Mesenchymal stem cell (in vitro differentiated cells and primary cell): ENCODE measurements at regions not wholly inside any gene's neighbourhood (a gene's known extent, or its start where the extent isn't known, plus 50 kb on each side); places are given as distances from the start of the nearest gene placed in this dataset.

Experiments
- DNase-seq: peaks from one replicate; pipeline ENCODE4 v3.0.0-alpha.2; 2013
- H2AFZ ChIP-seq: one replicate; pipeline ENCODE4 v1.6.1; 2013; ENCODE audit warnings: low read depth, mild to moderate bottlenecking, control low read depth, inconsistent platforms, low read length, moderate library complexity
- H2AK5ac ChIP-seq: 2 replicates; pipeline ENCODE4 v1.6.1; 2013; ENCODE audit warnings: low read length, moderate library complexity, mild to moderate bottlenecking, inconsistent platforms; ENCODE audit not compliant: severe bottlenecking
- H2BK120ac ChIP-seq: one replicate; pipeline ENCODE4 v1.6.1; 2013; ENCODE audit warnings: low read depth, mild to moderate bottlenecking, inconsistent platforms, low read length, moderate library complexity
- H2BK12ac ChIP-seq, 2 experiments: one replicate each; pipeline ENCODE4 v1.6.1; 2013; ENCODE audit warnings: inconsistent platforms in 2 of 2, low read length in 2 of 2, mild to moderate bottlenecking in 2 of 2, moderate library complexity in 2 of 2, control low read depth in 1 of 2
- H2BK15ac ChIP-seq: one replicate; pipeline ENCODE4 v1.6.1; 2013; ENCODE audit warnings: mild to moderate bottlenecking, low read depth, inconsistent platforms; ENCODE audit not compliant: poor library complexity, severe bottlenecking
- H2BK5ac ChIP-seq: 2 replicates; pipeline ENCODE4 v1.6.1; 2013; ENCODE audit warnings: low read depth, mild to moderate bottlenecking, low read length, control low read depth, inconsistent platforms; ENCODE audit not compliant: poor library complexity, severe bottlenecking
- H3K14ac ChIP-seq, 2 experiments: one replicate each; pipeline ENCODE4 v1.6.1; 2013; ENCODE audit warnings: inconsistent platforms in 2 of 2, low read length in 2 of 2, control low read depth in 1 of 2, mild to moderate bottlenecking in 1 of 2, moderate library complexity in 1 of 2
- H3K18ac ChIP-seq, 2 experiments: one replicate each; pipeline ENCODE4 v1.6.1; 2013; ENCODE audit warnings: inconsistent platforms in 2 of 2, low read length in 2 of 2, control low read depth in 1 of 2, low read depth in 1 of 2, mild to moderate bottlenecking in 1 of 2
- H3K23ac ChIP-seq, 2 experiments: one replicate each; pipeline ENCODE4 v1.6.1; 2013; ENCODE audit warnings: inconsistent platforms in 2 of 2, low read length in 2 of 2, mild to moderate bottlenecking in 2 of 2, moderate library complexity in 2 of 2, control low read depth in 1 of 2
- H3K27ac ChIP-seq: 2 replicates; pipeline ENCODE4 v1.5.1; 2013; ENCODE audit warnings: mild to moderate bottlenecking, moderate library complexity, low read length, control low read depth, inconsistent platforms; ENCODE audit not compliant: poor library complexity, severe bottlenecking
- H3K27me3 ChIP-seq, 2 experiments: 2 replicates each; pipeline versions ENCODE4 v1.6.1 to v1.7.0; 2013; ENCODE audit warnings: low read length in 2 of 2, mild to moderate bottlenecking in 2 of 2, moderate library complexity in 2 of 2, control low read depth in 1 of 2, inconsistent platforms in 1 of 2; ENCODE audit not compliant: control insufficient read depth in 1 of 2, insufficient read depth in 1 of 2
- H3K36me3 ChIP-seq, 2 experiments: 2 replicates each; pipeline versions ENCODE4 v1.6.1 to v1.7.0; 2013; ENCODE audit warnings: low read length in 2 of 2, control low read depth in 1 of 2, inconsistent platforms in 1 of 2, low read depth in 1 of 2, mild to moderate bottlenecking in 1 of 2; ENCODE audit not compliant: insufficient read depth in 2 of 2, control insufficient read depth in 1 of 2
- H3K4ac ChIP-seq, 2 experiments: one replicate each; pipeline ENCODE4 v1.6.1; 2013; ENCODE audit warnings: inconsistent platforms in 2 of 2, low read length in 2 of 2, mild to moderate bottlenecking in 2 of 2, moderate library complexity in 2 of 2, control low read depth in 1 of 2, low read depth in 1 of 2
- H3K4me1 ChIP-seq: 2 replicates; pipeline ENCODE4 v1.6.1; 2013; ENCODE audit warnings: low read depth, low read length, control low read depth; ENCODE audit not compliant: control insufficient read depth, insufficient read depth
- H3K4me2 ChIP-seq: 2 replicates; pipeline ENCODE4 v1.6.1; 2013; ENCODE audit warnings: low read length, mild to moderate bottlenecking, inconsistent platforms; ENCODE audit not compliant: poor library complexity, severe bottlenecking
- H3K4me3 ChIP-seq, 2 experiments: 2 replicates each; pipeline versions ENCODE4 v1.5.1 to v1.7.0; 2013; ENCODE audit warnings: low read length in 2 of 2, mild to moderate bottlenecking in 2 of 2, control low read depth in 1 of 2, low read depth in 1 of 2; ENCODE audit not compliant: insufficient read depth in 1 of 2
- H3K79me1 ChIP-seq: replicated peaks from 2 replicates; pipeline ENCODE4 v1.6.1; 2013; ENCODE audit warnings: mild to moderate bottlenecking, control low read depth, low read length, inconsistent platforms; ENCODE audit not compliant: poor library complexity, severe bottlenecking
- H3K9ac ChIP-seq: 2 replicates; pipeline ENCODE4 v1.7.0; 2013; ENCODE audit warnings: mild to moderate bottlenecking, low read length, moderate library complexity
- H3K9me3 ChIP-seq: 2 replicates; pipeline ENCODE4 v1.7.0; 2013; ENCODE audit warnings: mild to moderate bottlenecking, low read length; ENCODE audit not compliant: control insufficient read depth
- H4K8ac ChIP-seq: one replicate; pipeline ENCODE4 v1.6.1; 2013; ENCODE audit warnings: inconsistent platforms, mild to moderate bottlenecking, low read length, moderate library complexity
- H4K91ac ChIP-seq: one replicate; pipeline ENCODE4 v1.6.1; 2013; ENCODE audit warnings: mild to moderate bottlenecking, low read length, inconsistent platforms
- WGBS: methylation state at CpG from one replicate; pipeline ENCODE4 v1.1.7; 2013; ENCODE audit warnings: mixed read lengths; 5-methylcytosine and 5-hydroxymethylcytosine counted together

- Histone ChIP-seq H3K27me3 (no peaks in the 10 kb centered on the region), H3K4ac (no peak overlapping the region)
These were observed 151.2 kb downstream of the FGF9 start for GRCh38 chr13:21822029-21822428.

GRCh38 chr13:21823416-21823815 lies 152.5 kb downstream of the FGF9 start:
- Histone ChIP-seq H2AFZ (no peak overlapping the region), H4K91ac (no peak overlapping the region), H4K8ac (no peak overlapping the region), H3K79me1 (no peaks in the 10 kb centered on the region), H3K4me2 (no peak overlapping the region), H3K14ac (no peak overlapping the region), H3K9ac (no peak overlapping the region), H3K27ac (no peak overlapping the region), H3K4ac (no peak overlapping the region), H3K4me1 (no peaks in the 10 kb centered on the region), H3K18ac (no peak overlapping the region), H3K4me3 (no peak overlapping the region), H2BK120ac (no peak overlapping the region), H2BK15ac (no peak overlapping the region), H3K27me3 (no peaks in the 10 kb centered on the region), H2AK5ac (no peak overlapping the region), H2BK5ac (no peak overlapping the region), H3K36me3 (no peaks in the 10 kb centered on the region), H2BK12ac (no peak overlapping the region), H3K9me3 (no peaks in the 10 kb centered on the region), H3K23ac (no peak overlapping the region)
- DNase-seq: no peak
- 83% methylated on average over 6 of the region's 6 CpGs for WGBS

More at GRCh38 chr13:21822029-21822428, 151.2 kb downstream of the FGF9 start:
- H2BK120ac ChIP-seq: no peak overlapping the region
- no peak overlapping the region for H2BK12ac ChIP-seq
- no peak overlapping the region for H3K23ac ChIP-seq
- no peaks in the 10 kb centered on the region for H3K36me3 ChIP-seq
- DNase-seq: no peak
- no peak overlapping the region for H2AK5ac ChIP-seq
- H3K18ac ChIP-seq: no peak overlapping the region
- no peak overlapping the region for H3K14ac ChIP-seq
- H2AFZ ChIP-seq: no peak overlapping the region
- no peak overlapping the region for H2BK5ac ChIP-seq
- no peak overlapping the region for H3K27ac ChIP-seq
- H3K4me2 ChIP-seq: no peak overlapping the region
- no peaks in the 10 kb centered on the region for H3K4me1 ChIP-seq
- H4K91ac ChIP-seq: no peak overlapping the region
- H3K9me3 ChIP-seq: peaks cover 4% of the 10 kb centered on the region
- H3K9ac ChIP-seq: no peak overlapping the region
- H3K4me3 ChIP-seq: no peak overlapping the region
- no peak overlapping the region for H4K8ac ChIP-seq
- H2BK15ac ChIP-seq: no peak overlapping the region
- H3K79me1 ChIP-seq: no peaks in the 10 kb centered on the region
- 68% methylated on average over 2 of the region's 4 CpGs for WGBS

GRCh38 chr13:21823949-21824348 lies 153.1 kb downstream of the FGF9 start:
- Histone ChIP-seq H3K18ac (no peak overlapping the region), H3K23ac (no peak overlapping the region), H3K9ac (no peak overlapping the region), H4K91ac (no peak overlapping the region), H2BK12ac (no peak overlapping the region), H3K9me3 (no peaks in the 10 kb centered on the region), H2AFZ (no peak overlapping the region), H3K14ac (no peak overlapping the region), H3K4me3 (no peak overlapping the region), H2BK15ac (no peak overlapping the region), H3K79me1 (no peaks in the 10 kb centered on the region), H3K27me3 (no peaks in the 10 kb centered on the region), H3K4me2 (no peak overlapping the region), H3K4ac (no peak overlapping the region), H4K8ac (no peak overlapping the region), H2BK5ac (no peak overlapping the region), H2AK5ac (no peak overlapping the region), H3K27ac (no peak overlapping the region), H2BK120ac (no peak overlapping the region), H3K36me3 (no peaks in the 10 kb centered on the region), H3K4me1 (no peaks in the 10 kb centered on the region)
- 58% methylated on average over 1 of the region's 1 CpG for WGBS
- DNase-seq: no peak

- Histone ChIP-seq H3K14ac (no peak overlapping the region), H2AFZ (no peak overlapping the region), H2BK5ac (no peak overlapping the region), H2BK120ac (no peak overlapping the region), H3K9me3 (no peaks in the 10 kb centered on the region), H3K4me1 (no peaks in the 10 kb centered on the region), H3K4me3 (no peak overlapping the region), H3K4ac (no peak overlapping the region), H2BK12ac (no peak overlapping the region), H3K27me3 (no peaks in the 10 kb centered on the region), H4K8ac (no peak overlapping the region), H4K91ac (no peak overlapping the region), H3K18ac (no peak overlapping the region), H2BK15ac (no peak overlapping the region), H3K79me1 (no peaks in the 10 kb centered on the region), H3K9ac (no peak overlapping the region), H3K4me2 (no peak overlapping the region), H3K36me3 (no peaks in the 10 kb centered on the region), H3K23ac (no peak overlapping the region), H2AK5ac (no peak overlapping the region), H3K27ac (no peak overlapping the region)
- 69% methylated on average over 5 of the region's 6 CpGs for WGBS
- no peak for DNase-seq
These were observed 154.3 kb downstream of the FGF9 start for GRCh38 chr13:21825186-21825585.
